Endothelial cell of umbilical vein (primary cell): ENCODE measurements at regions not wholly inside any gene's neighbourhood (a gene's known extent, or its start where the extent isn't known, plus 50 kb on each side); places are given as distances from the start of the nearest gene placed in this dataset.

Experiments
- BruUV-seq: library from RNA; stranded (reverse); fragments of 400-500 nt; replicated peaks from 2 replicates; lab custom pipeline; 2021; lab: Mats Ljungman, UMichigan
- CTCF ChIA-PET: fragments of 300-600, 350-600 bp; sonication (Branson Sonifier 250); formaldehyde crosslinking; loops from one replicate; lab custom pipeline; 2021; ENCODE audit warnings: antibody characterized with exemption, inconsistent platforms; lab: Charles Lee
- POLR2A ChIA-PET: fragments of 300-600, 350-600 bp; sonication (Branson Sonifier 250); formaldehyde crosslinking; loops from one replicate; lab custom pipeline; 2021; ENCODE audit warnings: antibody characterized with exemption, inconsistent platforms; lab: Charles Lee
- DNase-seq: peaks from one replicate; pipeline ENCODE4 v3.0.0-alpha.2; 2011; ENCODE audit warnings: low read depth, low spot score
- FAIRE-seq: peaks from 2 replicates; lab custom pipeline; 2011; peaks lifted over from hg19 to GRCh38; lab: Jason Lieb, UNC
- H2AFZ ChIP-seq: 2 replicates; pipeline ENCODE4 v1.6.0; 2012; ENCODE audit warnings: low read depth, low read length, control low read depth, inconsistent platforms
- H3K27ac ChIP-seq: 2 replicates; pipeline ENCODE4 v1.5.1; 2011; ENCODE audit warnings: low read depth, mild to moderate bottlenecking, control low read depth, low read length, moderate library complexity; ENCODE audit not compliant: insufficient read depth
- H3K27me3 ChIP-seq, 2 experiments: 2 replicates each; pipeline versions ENCODE4 v1.6.0 to v1.6.1; 2011; ENCODE audit warnings: low read length in 2 of 2, mixed read lengths in 1 of 2; ENCODE audit not compliant: control insufficient read depth in 2 of 2, insufficient read depth in 2 of 2
- H3K36me3 ChIP-seq, 2 experiments: 2 replicates in 1 of 2; 3 replicates in 1 of 2; pipeline ENCODE4 v1.5.1; 2011; ENCODE audit warnings: low read length in 2 of 2, mild to moderate bottlenecking in 1 of 2, moderate library complexity in 1 of 2; ENCODE audit not compliant: control insufficient read depth in 2 of 2, insufficient read depth in 2 of 2; ENCODE audit errors: extremely low read depth in 1 of 2
- H3K4me1 ChIP-seq: 3 replicates; pipeline ENCODE4 v1.5.1; 2011; ENCODE audit warnings: mild to moderate bottlenecking, low read length; ENCODE audit not compliant: control insufficient read depth, insufficient read depth; ENCODE audit errors: extremely low read depth
- H3K4me2 ChIP-seq: 2 replicates; pipeline ENCODE4 v1.6.1; 2011; ENCODE audit warnings: low read length, control low read depth, mixed read lengths; ENCODE audit not compliant: insufficient read depth
- H3K4me3 ChIP-seq, 3 experiments: fragments of 200-600 bp in 1 of 3; sonication (generic), shearing (Covaris generic) in 1 of 3; replicated peaks in 1 of 3; 2 replicates each; pipeline ENCODE4 v1.5.1; 2011 to 2016; ENCODE audit warnings: control low read depth in 3 of 3, low read length in 3 of 3, mild to moderate bottlenecking in 2 of 3, inconsistent platforms in 1 of 3, low read depth in 1 of 3, moderate library complexity in 1 of 3; ENCODE audit not compliant: insufficient read depth in 1 of 3
- H3K79me2 ChIP-seq: 2 replicates; pipeline ENCODE4 v1.6.0; 2012; ENCODE audit warnings: low read length, inconsistent platforms; ENCODE audit not compliant: control insufficient read depth, insufficient read depth
- H3K9ac ChIP-seq: replicated peaks from 2 replicates; pipeline ENCODE3; 2011; ENCODE audit warnings: low read length, control low read depth; ENCODE audit not compliant: insufficient read depth; ENCODE audit errors: extremely low read depth
- H3K9me1 ChIP-seq: replicated peaks from 3 replicates; pipeline ENCODE4 v1.6.0; 2011; ENCODE audit warnings: mild to moderate bottlenecking, low read length; ENCODE audit not compliant: control insufficient read depth, insufficient read depth; ENCODE audit errors: extremely low read depth
- H3K9me3 ChIP-seq: replicated peaks from 2 replicates; pipeline ENCODE4 v1.5.1; 2012; ENCODE audit warnings: low read length, inconsistent platforms; ENCODE audit not compliant: control insufficient read depth, insufficient read depth
- H4K20me1 ChIP-seq: replicated peaks from 2 replicates; pipeline ENCODE3; 2011; ENCODE audit warnings: mild to moderate bottlenecking, low read length; ENCODE audit not compliant: control insufficient read depth, insufficient read depth; ENCODE audit errors: extremely low read depth
- EZH2 ChIP-seq: IDR thresholded peaks from 2 replicates; pipeline ENCODE4 v1.6.1; 2012; ENCODE audit warnings: borderline replicate concordance, low read depth, mild to moderate bottlenecking, moderate library complexity, low read length, inconsistent platforms; ENCODE audit not compliant: severe bottlenecking
- FOS ChIP-seq: IDR thresholded peaks from 2 replicates; pipeline ENCODE4 v1.6.1; 2011; ENCODE audit warnings: mild to moderate bottlenecking, low read length, moderate library complexity, borderline replicate concordance; ENCODE audit not compliant: insufficient read depth
- GATA2 ChIP-seq: IDR thresholded peaks from 2 replicates; pipeline ENCODE4 v1.7.0; 2011; ENCODE audit warnings: low read depth, mild to moderate bottlenecking, moderate library complexity, mixed read lengths, low read length; ENCODE audit not compliant: insufficient read length, insufficient read depth
- JUN ChIP-seq: IDR thresholded peaks from 2 replicates; pipeline ENCODE4 v1.6.1; 2011; ENCODE audit warnings: borderline replicate concordance, low read depth; ENCODE audit not compliant: insufficient read length, insufficient read depth
- MYC ChIP-seq: IDR thresholded peaks from one replicate; pipeline ENCODE4 v1.6.1; 2011; ENCODE audit warnings: mild to moderate bottlenecking, low read depth, low read length
- POLR2A ChIP-seq: IDR thresholded peaks from 2 replicates; pipeline ENCODE4 v1.6.1; 2012; ENCODE audit warnings: low read depth, mild to moderate bottlenecking, control low read depth, low read length
- POLR2AphosphoS5 ChIP-seq: IDR thresholded peaks from 2 replicates; pipeline ENCODE4 v1.6.1; 2012; ENCODE audit warnings: low read depth, mild to moderate bottlenecking, control low read depth, low read length, moderate library complexity; ENCODE audit not compliant: insufficient read depth
- dilution Hi-C: fragments of 300-500 bp; cut with MboI; formaldehyde crosslinking; loops from one replicate; pipeline ENCODE4 v1.15.0; 2019; ENCODE audit warnings: low sequenced_read_pairs; ENCODE audit not compliant: extremely low pct_ligation_motif_present
- intact Hi-C: fragments of 100-400 bp; cut with micrococcal nuclease; formaldehyde crosslinking; loops from one replicate; pipeline ENCODE4 v1.10.0; 2022
- TF ChIP-seq, protein P1 (sequence below): IDR thresholded peaks from 2 replicates; pipeline ENCODE4 v1.6.1; 2011; ENCODE audit not compliant: insufficient read depth, insufficient read length
- TF ChIP-seq, protein P2 (sequence below), 2 donors: IDR thresholded peaks; 1 replicate in 1 of 2; 2 replicates in 1 of 2; pipeline ENCODE4 v1.5.1; 2011; ENCODE audit warnings: low read length in 2 of 2, mild to moderate bottlenecking in 2 of 2, moderate library complexity in 2 of 2, control low read depth in 1 of 2, inconsistent platforms in 1 of 2, low read depth in 1 of 2; ENCODE audit not compliant: insufficient read depth in 1 of 2; ENCODE audit errors: extremely low read depth in 1 of 2

DNA sequence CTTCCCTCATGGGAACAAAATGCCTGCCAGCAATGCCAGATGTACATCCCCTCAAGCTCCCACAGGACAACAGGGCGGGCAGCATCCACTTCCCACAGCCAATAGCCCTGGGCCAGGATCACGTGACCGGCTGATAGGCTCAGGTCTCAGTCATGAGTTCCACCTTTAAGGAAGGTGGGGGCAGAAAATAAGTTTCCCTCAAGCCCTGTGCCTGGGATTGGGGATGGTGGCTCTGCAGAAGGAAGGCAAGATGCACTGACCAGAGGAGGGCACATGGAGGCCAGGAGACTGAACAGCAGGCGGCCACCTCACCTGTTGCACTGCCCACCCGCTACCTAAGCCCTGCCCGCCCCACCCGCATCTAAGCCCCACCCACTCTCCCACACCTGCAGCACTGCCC is 149.1 kb downstream of the BMP7 start:
- no TSS peak for BruUV-seq
- H3K4me2 ChIP-seq = no peak overlapping the region
- no peak overlapping the region for H3K9ac ChIP-seq
- H3K9me3 ChIP-seq = no peaks in the 10 kb centered on the region
- no peaks in the 10 kb centered on the region for H3K4me1 ChIP-seq
- no peak overlapping the region for H3K27ac ChIP-seq
- no peak overlapping the region for H2AFZ ChIP-seq
- intact Hi-C loops (no loop called here), dilution Hi-C loops (no loop called here)
- no peaks in the 10 kb centered on the region for H3K27me3 ChIP-seq
- H4K20me1 ChIP-seq = no peaks in the 10 kb centered on the region
- H3K36me3 ChIP-seq = no peaks in the 10 kb centered on the region
- no peak for FAIRE-seq
- H3K79me2 ChIP-seq = no peaks in the 10 kb centered on the region
- H3K9me1 ChIP-seq = no peaks in the 10 kb centered on the region
- no peak overlapping the region for H3K4me3 ChIP-seq
- DNase-seq = no peak
- POLR2A ChIA-PET = no interaction called here
- no peak for TF ChIP-seq MYC
- TF ChIP-seq GATA2 = no peak
- no peak for TF ChIP-seq FOS
- no peak for TF ChIP-seq POLR2A
- CTCF ChIA-PET = no interaction called here

DNA sequence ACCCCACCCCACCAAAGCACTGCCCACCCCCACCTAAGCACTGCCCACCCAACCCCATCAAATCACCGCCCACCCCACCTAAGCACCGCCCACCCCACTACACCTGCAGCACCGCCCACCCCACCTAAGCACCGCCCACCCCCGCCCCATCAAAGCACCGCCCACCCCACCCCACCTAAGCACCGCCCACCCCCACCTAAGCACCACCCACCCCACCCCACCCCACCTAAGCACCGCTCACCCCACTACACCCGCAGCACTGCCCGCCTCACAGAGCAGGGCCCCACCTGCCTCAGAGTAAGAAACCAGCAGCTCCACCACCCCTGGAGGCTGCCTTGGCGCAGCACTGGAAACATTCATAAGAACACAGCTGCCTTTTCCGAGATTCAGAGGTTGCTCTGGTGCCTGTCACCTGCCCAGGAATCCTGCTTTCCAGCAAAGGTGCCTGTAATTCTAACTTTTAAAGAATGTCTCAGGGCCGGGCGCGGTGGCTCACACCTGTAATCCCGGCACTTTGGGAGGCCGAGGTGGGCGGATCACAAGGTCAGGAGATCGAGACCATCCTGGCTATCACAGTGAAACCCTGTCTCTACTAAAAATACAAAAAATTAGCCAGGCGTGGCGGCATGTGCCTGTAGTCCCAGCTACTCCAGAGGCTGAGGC is 148.2 kb downstream of the BMP7 start:
- Histone ChIP-seq H4K20me1 (no peaks in the 10 kb centered on the region), H3K9me1 (no peaks in the 10 kb centered on the region), H2AFZ (no peak overlapping the region), H3K4me2 (no peak overlapping the region), H3K79me2 (no peaks in the 10 kb centered on the region), H3K36me3 (no peaks in the 10 kb centered on the region), H3K9me3 (no peaks in the 10 kb centered on the region), H3K4me3 (no peak overlapping the region), H3K4me1 (no peaks in the 10 kb centered on the region), H3K9ac (no peak overlapping the region), H3K27ac (no peak overlapping the region), H3K27me3 (no peaks in the 10 kb centered on the region)
- no peak for TF ChIP-seq JUN
- TF ChIP-seq, protein P1, sequence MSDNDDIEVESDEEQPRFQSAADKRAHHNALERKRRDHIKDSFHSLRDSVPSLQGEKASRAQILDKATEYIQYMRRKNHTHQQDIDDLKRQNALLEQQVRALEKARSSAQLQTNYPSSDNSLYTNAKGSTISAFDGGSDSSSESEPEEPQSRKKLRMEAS = no peak
- TF ChIP-seq POLR2AphosphoS5 = no peak
- TF ChIP-seq FOS = no peak
- TF ChIP-seq MYC = no peak
- no peak for TF ChIP-seq EZH2
- no peak for TF ChIP-seq POLR2A
- TF ChIP-seq, protein P2, sequence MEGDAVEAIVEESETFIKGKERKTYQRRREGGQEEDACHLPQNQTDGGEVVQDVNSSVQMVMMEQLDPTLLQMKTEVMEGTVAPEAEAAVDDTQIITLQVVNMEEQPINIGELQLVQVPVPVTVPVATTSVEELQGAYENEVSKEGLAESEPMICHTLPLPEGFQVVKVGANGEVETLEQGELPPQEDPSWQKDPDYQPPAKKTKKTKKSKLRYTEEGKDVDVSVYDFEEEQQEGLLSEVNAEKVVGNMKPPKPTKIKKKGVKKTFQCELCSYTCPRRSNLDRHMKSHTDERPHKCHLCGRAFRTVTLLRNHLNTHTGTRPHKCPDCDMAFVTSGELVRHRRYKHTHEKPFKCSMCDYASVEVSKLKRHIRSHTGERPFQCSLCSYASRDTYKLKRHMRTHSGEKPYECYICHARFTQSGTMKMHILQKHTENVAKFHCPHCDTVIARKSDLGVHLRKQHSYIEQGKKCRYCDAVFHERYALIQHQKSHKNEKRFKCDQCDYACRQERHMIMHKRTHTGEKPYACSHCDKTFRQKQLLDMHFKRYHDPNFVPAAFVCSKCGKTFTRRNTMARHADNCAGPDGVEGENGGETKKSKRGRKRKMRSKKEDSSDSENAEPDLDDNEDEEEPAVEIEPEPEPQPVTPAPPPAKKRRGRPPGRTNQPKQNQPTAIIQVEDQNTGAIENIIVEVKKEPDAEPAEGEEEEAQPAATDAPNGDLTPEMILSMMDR (IDR thresholded peaks at IDR 0.05; ENCODE audit: extremely low read depth in 1 of 2, insufficient read depth in 1 of 2, low read depth in 1 of 2, low read length in 2 of 2) = no peak
- no peak for TF ChIP-seq GATA2
- no peak for DNase-seq
- dilution Hi-C loops = no loop called here
- FAIRE-seq = no peak
- BruUV-seq = no TSS peak
- POLR2A ChIA-PET = no interaction called here
- CTCF ChIA-PET = no interaction called here
- intact Hi-C loops = no loop called here
